Inflammatory macrophage treated with lipopolysaccharide for 1 hour (primary cell): ENCODE measurements at regions not wholly inside any gene's neighbourhood (a gene's known extent, or its start where the extent isn't known, plus 50 kb on each side); places are given as distances from the start of the nearest gene placed in this dataset.

Experiments
- DNase-seq, 2 donors: peaks; one replicate each; pipeline ENCODE4 v3.0.0-alpha.2; 2020 to 2022

DNA sequence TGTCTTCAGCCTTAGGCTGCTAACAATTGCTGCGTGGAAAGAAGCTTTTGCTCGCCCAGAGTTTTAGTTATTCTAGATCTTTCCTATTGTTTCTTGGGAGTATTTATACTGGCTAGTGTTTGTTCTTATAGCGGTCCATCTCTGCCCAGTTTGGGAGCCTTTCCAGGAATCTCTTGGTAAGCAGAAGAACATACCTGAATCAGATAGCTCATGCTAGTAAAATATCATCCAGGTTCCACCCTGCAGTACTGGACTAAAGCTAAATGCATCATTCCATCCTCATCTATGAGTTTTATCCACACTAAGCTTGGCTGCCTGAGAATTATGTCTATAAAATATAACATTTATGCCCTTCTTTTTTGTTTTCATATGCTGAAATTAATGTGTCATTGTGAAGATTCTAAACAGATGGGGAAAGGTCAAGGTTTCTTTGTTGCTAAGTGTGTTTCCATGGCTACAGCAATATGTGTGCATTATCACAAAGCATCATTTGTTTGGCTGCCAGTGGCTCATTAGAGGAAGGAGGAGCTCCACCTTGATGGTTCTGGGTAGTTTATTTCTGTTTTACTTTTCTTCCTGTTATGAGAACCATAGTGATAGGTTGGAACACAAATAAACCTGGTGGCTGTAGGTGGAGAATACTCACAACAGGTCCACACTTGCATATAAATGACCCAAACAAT is 182.8 kb downstream of the PIK3C3 start:
- DNase-seq: no peak

DNA sequence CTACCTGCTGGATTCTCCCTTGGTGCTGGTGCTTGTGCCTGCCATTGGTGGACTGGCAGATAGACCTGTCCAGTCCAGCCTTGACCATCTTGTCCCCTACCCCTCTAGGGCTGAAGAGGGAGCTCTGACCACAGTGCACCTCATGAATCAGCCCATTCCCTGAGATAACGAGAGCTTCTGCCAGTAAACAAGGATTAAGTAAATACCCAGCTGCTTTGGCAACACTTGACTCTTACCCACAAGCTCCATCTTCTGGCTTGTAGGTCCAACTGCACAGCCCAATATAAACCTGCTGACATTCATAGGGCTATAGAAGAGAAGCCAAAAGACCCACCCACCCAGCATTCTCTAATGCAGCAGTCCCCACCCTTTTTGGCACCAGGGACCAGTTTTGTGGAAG is 186.4 kb downstream of the PIK3C3 start:
- no peak for DNase-seq

DNA sequence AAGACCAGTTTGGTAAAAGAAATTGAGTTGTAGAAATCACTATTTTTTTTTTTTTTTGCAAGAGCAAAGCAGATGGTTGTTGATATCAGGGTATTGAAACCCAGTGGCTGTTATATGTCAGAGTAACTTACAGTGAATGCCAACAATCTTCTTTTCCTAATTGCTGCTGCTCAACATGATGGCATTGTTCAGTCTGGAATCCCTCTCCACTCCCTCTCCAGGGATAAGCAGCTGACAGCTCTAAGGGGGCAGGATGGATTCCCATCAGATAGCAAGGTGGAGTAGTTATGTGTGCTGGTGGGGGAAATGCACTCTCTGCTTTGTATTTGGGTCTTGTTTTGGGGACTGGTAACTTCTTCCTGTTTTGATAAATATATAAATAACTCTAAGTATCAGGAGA is 200.0 kb downstream of the PIK3C3 start:
- no peak for DNase-seq

DNA sequence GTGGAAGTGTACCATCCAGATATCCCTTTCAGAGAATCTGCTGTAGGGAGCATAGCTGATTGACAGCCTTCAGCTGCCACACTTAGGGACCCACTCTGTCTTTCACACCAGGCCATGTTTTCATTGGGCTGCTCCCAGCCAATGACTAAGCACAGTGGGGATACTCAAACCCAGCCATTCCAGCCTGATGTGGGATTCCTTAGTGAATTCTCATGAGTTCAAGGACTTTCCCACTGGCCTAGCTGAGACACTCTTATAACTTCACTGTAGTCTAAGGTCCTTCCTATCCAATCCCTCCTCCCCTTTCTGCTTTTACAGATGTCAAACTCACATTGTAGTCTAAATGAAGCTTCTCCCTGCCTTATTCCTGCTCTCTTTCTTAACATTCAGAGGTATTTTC is 201.2 kb downstream of the PIK3C3 start:
- DNase-seq: no peak

DNA sequence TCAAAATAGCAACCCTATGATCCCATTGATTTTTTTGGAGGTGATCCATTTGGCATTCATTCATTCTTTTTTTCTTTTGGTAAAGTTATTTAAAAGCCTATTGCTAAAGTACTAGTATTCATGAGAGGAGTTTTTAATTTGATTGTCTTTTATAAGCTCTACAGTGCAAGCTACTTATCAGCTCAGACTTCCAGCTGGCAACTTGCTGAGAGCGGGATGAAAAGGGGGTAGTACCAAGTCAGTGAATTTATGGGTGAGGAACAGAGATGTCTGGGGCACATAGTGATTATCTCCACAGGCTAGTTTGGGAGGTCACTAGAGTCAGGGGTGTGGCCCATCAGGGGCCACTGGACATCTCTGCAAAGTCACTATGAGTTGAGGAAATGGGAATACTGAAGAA is 202.4 kb downstream of the PIK3C3 start:
- no peak for DNase-seq

DNA sequence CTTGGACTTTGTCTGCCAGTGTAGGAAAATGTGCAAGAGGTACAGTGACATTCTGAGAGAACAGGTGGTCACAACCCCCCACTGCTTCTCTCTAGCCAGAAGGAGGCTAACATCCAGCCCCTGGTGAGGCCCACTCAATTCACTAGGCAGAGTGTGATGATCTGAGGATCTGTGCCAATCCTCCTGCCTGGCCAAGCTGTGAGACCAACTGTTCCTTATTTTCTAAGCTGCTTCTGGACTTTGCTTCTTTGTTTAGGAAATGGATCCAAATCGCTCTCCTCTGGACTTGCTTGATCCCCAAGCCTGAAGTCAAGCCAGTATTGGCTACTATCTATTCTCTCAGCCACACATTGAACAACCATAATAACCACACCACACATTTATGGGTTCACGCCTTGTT is 202.8 kb downstream of the PIK3C3 start:
- no peak for DNase-seq

DNA sequence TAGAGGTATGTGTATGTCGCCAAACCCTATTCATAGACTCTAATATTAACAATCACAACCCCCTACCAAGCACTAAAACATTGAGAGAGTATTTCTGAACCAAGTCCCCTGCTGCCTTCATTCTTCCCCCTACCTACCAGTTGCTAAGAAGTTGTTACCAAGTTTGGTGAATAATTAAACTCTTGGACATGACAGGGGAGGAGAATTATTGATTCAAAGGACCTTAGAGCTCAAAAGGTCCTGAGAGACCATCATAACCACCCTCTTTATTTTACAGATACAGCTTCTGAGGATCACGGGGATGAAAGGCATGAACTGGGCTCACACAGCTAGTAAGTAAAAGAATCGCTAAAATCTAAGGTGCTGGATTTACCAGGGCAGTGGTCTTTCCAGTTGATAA is 204.1 kb downstream of the PIK3C3 start:
- DNase-seq: no peak

DNA sequence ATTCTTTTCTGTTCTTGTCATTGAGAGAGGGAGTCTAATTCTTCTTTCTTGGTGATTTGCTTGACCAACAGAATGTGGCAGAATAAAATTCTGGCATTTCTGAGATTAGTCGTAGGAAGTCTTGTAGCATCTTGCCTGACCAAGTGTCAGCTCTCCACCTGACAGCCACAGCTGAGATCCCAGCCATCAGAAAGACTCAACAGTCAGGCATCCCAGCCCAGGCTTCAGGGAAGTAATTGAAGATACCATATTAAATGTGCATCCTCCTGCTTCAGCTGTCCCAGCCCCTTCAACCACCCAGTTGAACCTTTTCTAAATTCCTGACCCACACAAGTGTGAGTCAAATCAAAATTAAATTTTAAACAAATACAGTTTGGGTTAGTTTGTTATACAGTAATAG is 208.3 kb downstream of the PIK3C3 start:
- DNase-seq: no peak

DNA sequence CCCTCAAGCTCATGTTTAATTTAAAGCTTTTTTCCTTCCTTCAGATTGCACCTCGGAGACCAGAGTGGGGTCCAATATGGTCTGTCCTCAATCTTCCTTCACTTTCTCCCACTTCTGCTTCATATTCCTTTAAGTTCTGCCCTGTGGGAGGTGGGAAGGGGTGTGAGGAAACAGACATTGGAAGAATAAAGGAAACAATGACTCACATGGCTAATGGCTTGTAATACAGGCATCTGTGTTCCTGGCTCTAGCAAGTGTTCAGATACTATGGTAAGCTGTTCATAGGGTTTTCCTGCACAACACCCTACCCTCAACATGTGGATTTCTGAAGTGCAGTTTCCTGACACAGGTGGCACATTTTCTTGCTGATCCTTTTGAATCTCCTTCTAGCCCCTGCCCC is 209.5 kb downstream of the PIK3C3 start:
- DNase-seq: no peak

DNA sequence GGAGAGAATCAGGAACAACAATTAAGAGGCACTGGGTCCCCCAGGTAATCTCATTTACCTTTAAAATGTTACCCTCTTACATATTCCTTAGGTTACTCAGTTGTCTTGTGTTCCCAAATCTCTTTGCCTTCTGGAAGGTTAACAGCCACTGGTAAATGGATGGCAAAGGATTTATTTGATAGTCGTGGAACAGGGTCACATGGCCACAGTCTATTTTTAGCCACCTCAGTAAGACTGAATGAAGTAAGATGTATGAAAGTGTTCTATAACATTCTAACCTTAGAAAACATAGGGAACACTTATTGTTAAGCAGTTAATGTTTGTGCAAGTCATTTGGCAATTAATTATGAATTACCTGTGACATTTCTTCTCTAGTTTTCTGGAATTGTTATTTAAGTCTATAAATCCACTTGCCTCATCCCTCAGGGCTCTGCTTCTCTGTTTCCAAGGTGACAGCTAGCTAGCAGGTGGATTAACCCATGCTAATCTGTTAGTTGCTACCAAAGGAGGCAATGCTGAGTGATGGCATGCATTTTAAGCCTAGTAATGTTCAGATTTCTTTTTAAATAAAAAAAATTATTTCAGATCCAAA is 211.0 kb downstream of the PIK3C3 start:
- no peak for DNase-seq

DNA sequence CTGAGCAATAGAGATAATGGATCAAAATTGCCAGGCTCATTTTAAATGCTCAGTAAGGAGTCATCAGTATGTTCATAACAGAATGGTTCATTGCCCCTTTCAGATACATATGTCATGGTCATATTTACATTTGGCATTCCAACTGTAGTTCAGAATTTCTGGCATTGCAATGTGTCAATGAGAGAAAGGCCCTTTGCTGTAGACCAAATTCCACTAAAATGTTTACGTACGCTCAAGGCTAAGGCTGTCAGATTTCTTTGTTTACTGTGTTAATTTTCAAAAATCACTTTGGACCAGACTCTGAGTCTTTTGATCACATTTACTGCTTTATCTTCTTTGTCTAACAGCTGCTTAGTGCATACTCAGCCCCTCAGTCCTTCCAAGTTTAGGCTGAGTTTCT is 213.5 kb downstream of the PIK3C3 start:
- DNase-seq: no peak

DNA sequence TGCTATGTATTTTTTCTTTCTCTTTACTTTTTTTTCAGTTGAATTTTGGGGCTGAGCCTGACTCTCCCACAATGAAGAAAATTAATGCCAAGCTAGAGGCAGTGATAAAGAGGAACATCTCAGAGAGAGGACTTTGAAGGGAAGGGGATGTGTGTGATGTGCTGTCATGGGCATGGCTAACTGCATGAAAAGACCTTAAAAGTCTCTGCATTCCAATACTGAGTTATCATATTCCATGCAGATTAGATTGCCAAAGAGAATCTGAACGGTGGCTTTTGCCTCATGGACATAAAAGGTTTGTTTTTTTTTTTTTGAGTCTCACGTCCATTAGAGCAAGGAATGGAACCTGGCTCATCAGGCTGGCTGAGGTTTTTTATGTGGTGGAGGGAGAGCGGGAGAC is 213.9 kb downstream of the PIK3C3 start:
- DNase-seq: no peak

DNA sequence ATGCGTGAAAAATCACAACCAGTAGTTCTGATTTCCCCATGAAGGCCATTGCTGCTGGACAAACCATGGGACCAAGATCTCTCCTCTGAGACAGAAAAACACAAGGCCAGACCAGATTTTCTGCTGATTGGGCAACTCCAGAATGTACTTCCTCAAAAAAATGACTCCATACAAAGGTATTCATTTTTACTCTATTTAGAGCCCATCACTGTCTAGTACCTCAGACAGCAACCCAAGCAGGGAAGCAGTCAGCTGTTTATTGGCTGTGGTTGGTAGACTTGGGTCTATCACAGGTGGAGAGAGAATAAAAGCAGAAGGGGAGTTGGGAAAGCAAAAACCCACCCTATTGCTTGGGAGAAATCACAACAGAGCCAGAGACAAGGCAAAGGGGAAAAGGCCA is 219.9 kb downstream of the PIK3C3 start:
- DNase-seq: peak in 1 of 2 donors; percentile 1

DNA sequence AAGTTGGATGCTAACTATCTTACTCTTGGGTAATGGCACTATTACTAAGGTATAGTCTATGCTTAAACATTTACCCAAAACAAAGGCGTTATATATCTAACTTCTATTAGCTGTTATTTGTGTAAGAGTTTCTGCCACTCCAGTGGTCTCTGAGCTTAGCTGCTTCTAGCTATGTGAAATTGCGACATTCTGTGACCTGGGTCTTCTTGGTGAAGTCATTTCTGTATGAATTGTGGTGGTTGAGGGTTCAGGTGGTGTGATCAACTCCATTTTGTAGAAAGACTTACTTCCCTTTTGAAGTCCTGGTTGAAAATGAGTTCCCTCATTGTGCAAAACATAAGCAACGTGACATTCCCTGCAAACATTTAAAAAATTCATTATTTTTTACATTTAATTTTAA is 221.6 kb downstream of the PIK3C3 start:
- no peak for DNase-seq

DNA sequence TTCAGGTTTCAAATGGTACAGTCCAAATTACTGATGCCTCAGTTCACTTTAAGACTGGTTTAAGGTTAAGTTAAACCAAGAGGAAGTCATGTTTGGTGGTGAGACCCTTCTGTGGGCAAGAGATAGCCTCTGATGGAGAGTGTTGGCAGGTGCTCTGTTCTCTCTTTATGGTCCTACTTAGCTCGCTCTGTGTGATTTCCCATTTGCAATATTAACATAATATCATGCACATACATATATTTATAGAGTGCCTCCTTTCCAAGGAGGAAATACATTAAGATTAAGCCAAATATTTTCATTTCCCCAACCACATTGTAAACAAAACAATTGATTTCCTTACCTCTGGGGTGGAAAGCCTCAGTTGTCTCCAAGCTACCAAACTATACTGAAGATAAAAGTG is 222.4 kb downstream of the PIK3C3 start:
- DNase-seq: no peak

DNA sequence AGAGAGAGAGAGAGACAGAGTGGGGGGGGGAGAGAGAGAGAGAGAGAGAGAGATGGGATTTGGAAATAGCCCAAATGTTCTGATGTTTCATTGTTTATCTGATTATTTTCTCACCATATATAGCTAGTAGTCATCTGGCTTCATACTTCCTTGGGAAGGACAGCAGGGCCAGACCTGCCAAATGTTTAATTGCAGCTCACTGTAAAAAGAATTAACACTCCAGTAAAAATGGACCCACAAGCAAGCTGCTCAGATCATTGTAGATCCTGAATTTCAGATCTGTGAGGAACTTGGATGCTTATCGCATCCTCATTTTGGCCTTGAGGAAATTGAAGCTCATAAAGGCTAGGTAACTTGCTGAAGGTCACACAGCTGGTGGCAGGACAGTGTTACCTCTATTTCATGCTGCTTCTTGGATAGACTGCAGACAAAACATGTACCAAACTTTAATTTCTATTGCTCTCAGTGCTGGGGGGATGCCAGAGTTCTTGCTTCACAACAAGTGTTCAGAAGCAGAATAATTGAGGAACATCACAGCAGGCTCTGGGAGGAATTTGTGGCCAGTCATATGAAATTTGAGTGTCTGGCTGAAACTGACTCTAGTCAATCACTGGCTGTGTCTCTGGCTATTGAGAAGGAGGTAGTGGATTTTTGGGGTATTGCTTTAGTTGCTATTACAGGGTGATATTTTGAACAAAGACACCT is 223.5 kb downstream of the PIK3C3 start:
- DNase-seq: no peak

DNA sequence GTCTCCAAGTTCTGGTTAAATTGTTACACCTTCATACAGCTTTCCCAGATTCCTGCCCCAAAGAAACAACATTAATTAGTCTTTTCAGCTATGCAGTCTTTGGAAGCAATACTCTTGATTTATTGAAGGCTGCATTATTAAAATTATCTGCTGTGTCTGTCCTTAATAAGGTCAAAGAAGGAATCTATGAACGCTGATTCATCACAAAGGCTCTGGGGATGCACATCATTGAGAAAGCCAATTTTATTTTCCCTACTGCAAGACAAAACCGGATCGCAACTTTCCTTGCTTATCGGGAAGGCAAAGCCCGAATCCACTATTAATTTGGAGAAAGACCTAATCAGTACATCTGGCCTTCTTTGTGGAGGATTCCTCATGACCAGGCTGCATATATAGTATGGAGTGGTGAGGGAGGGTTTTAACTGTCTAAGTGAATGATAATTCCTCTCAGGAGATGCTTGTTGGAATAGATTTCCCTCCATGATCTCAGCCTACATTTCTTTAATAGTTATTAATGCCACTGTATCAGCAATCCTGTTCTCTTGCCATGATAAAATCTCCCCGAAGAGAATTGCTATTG is 224.6 kb downstream of the PIK3C3 start:
- DNase-seq: no peak

DNA sequence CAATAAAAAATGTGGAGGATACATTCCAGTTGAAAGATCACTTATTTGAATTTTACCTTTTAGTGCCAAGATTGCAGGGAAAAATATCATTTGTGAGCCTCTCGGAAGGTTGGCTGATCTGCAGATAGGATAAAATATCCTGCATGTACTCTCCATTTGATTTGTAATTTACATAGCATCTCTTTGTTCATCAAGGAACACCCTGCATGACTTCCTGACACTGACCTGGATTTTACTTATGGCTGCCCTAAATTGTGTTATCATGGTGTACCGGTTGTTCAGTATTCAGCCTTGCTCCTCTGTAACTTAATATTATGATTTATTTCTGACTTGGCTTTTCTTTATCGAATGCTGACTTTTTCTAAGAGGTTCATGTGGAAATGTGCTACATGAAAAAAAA is 226.4 kb downstream of the PIK3C3 start:
- DNase-seq: no peak

DNA sequence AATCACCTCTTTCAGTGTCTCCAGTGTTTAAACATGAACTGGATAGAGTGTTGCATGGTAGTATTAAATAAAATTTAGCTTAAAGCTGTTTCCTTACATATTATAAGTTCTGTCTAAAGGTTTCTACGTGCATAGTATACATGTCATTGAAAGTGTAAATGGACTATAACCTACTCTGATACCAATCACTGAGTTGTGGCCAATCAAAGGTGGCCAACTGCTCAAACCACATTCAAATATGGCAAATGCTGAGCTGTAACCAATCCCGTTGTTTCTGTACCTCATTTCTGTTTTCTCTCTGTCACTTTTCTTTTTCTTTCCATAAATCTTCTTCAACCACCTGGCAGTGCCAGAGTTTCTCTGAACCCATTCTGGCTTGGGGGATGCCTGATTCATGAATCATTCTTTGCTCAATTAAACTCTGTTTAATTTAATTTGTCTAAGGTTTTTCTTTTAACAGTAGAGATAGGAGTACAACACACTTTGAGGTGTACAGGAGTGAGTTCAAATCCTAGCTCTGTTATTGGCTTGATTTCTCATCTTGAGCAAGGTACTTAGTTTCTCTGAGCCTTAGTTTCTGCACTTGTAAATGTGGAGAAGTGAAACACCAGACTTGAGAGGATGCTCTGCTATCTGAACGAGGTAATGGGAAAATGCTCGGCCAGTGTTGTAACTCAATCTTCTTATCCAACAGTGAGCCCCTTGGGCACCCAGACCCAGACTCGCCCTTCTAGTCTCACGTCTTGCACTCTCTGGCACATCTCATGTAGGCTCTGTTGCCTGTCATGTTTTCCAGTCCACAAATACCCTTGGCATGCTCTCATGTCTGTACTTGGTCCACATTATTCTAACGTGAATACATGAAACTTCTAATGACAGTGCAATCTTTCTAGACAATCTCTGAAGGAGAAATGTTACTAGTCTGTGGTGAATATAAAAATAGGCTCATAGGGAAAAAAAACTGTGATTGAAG is 228.0 kb downstream of the PIK3C3 start:
- no peak for DNase-seq

DNA sequence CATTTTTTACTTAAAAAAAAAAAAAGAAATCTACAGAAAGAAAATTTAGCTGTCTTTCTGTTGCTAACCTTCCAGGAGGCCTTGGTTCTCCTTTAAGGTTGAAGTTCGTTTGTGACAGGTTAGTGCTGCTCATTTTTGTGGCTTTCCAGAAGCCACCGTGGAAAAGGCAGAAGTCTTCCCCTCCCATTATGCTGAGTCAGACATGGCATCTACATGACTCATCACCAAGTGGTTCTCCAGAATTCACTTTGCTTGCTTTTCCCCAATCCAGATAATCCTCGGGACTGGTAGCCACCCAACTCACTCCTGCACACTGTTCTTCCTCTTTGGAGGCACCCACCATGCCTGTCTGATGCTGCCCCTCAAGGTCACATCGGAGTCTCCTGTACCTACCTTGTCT is 228.7 kb downstream of the PIK3C3 start:
- DNase-seq: peak; percentile 1 to 18

DNA sequence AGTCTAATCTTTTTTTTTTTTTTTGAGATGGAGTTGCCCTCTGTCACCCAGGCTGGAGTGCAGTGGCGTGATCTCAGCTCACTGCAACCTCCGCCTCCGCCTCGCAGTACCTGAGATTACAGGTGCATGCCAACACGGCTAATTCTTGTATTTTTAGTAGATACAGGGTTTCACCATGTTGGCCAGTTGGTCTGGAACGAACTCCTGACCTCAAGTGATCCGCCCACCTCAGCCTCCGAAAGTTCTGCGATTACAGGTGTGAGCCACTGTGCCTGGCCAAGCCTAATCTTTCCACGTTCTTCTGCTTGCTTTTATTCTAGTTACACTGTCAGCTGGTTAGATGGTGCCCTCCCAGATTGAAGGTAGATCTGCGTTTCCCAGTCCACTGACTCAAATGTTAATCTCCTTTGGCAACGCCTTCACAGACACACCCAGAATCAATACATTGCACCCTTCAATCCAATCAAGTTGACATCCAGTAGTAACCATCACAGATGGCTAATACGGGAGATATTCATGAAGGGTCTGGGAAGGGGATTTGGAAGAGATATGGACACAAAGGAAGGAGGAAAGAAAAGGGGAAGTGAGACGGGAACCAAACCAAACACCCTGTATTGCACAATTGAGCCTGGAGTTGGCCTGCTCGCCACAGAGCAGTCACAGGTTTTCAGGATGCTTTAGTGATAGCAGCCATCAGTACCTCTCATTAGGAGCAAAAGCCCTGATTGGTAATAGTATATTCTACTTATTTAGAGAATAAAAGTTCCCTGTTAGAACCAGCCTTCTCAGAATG is 229.8 kb downstream of the PIK3C3 start:
- peak in 1 of 2 donors; percentile 3 for DNase-seq

DNA sequence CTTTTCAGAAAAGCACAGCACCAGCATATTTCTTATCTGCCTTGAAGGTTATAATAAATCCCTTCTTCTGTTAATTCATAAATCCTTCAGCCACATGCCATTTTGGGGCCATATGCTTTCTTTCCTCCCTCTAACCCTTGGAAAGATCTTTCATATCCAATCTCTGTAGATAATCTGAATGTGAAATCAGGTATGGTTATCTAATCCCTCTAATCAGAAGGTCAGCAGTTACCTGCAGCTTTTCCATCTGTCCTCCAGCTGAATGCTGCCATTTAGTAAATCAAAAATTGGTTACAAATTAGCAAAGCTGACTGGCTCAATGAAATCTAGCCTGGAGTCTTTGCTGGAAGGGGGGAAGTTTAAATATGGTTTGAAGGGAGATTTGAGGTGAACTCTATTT is 230.5 kb downstream of the PIK3C3 start:
- no peak for DNase-seq
